ENCODE measurements at regions not wholly inside any gene's neighbourhood (a gene's known extent, or its start where the extent isn't known, plus 50 kb on each side); places are given as distances from the start of the nearest gene placed in this dataset.

DNA sequence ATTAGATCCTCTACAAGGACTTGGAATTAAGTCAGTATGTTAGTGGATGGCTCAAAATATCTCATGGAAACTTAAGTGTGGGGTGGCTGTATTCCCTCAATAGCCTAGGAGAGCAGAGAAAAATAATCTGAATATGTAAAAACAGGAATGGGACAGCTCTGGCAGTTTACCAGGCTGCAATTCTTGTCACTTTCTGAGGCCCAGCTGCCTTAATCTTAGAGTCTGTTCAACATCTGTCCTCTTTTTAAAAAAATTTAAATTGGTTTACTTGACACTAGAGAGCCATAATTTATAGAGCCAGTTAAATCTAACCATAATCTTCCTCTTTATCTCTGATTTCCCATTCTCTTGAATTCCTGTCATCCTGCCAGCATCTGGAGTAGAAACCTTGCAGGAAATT is 109.2 kb upstream of the CXCL13 start (continued):
- TF ChIP-seq, protein P1, sequence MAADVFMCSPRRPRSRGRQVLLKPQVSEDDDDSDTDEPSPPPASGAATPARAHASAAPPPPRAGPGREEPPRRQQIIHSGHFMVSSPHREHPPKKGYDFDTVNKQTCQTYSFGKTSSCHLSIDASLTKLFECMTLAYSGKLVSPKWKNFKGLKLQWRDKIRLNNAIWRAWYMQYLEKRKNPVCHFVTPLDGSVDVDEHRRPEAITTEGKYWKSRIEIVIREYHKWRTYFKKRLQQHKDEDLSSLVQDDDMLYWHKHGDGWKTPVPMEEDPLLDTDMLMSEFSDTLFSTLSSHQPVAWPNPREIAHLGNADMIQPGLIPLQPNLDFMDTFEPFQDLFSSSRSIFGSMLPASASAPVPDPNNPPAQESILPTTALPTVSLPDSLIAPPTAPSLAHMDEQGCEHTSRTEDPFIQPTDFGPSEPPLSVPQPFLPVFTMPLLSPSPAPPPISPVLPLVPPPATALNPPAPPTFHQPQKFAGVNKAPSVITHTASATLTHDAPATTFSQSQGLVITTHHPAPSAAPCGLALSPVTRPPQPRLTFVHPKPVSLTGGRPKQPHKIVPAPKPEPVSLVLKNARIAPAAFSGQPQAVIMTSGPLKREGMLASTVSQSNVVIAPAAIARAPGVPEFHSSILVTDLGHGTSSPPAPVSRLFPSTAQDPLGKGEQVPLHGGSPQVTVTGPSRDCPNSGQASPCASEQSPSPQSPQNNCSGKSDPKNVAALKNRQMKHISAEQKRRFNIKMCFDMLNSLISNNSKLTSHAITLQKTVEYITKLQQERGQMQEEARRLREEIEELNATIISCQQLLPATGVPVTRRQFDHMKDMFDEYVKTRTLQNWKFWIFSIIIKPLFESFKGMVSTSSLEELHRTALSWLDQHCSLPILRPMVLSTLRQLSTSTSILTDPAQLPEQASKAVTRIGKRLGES (CRISPR knock-in tag; IDR thresholded peaks at IDR 0.05; ENCODE audit: borderline replicate concordance), result no peak

DNA sequence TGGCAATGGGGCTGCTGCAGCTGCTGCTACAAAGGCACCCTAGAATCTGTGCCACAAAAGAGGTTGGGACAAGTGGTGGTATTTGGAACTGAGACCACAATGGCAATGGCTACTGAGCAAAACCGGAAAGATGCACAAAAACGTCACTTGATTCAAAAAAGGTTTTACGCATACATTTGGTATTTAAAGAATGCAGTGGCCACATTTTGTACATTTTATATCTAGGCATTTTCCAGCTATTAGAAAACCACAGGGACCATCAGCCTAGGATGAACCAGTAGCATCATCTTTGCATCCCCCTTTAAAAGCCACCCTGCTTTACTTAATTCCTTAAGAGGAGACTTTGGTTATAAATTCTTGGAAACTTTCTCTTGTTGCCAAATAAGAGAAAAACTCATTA is 104.8 kb upstream of the CXCL13 start:
- intact Hi-C loops (cut with micrococcal nuclease; ENCODE audit: unreplicated experiment), result no loop called here
- no TSS peak for BruUV-seq (replicated peaks)
- CTCF ChIA-PET (ENCODE audit: low intra/inter-chr PET ratio, low total read pairs), result no interaction called here

More for the DNA sequence above, 104.8 kb upstream of the CXCL13 start:
- no peaks in the 10 kb centered on the region for H3K79me2 ChIP-seq (ENCODE audit: insufficient read depth, low read length)
- no peak overlapping the region for H2AFZ ChIP-seq (ENCODE audit: low read length)
- in situ Hi-C loops (cut with HindIII; ENCODE audit: extremely low pct_ligation_motif_present, low pct_unique_long_range_greater_than_20kb), result no loop called here
- H3K4me3 ChIP-seq (replicated peaks in 1 of 3; ENCODE audit: insufficient read depth in 1 of 3, low read depth in 2 of 3, low read length in 3 of 3), result no peak overlapping the region
- H3K27ac ChIP-seq (ENCODE audit: extremely low read length, insufficient read depth, low read length), result no peak overlapping the region
- no peaks in the 10 kb centered on the region for H3K9me3 ChIP-seq (ENCODE audit: low read length)
- TF ChIP-seq, protein P2, sequence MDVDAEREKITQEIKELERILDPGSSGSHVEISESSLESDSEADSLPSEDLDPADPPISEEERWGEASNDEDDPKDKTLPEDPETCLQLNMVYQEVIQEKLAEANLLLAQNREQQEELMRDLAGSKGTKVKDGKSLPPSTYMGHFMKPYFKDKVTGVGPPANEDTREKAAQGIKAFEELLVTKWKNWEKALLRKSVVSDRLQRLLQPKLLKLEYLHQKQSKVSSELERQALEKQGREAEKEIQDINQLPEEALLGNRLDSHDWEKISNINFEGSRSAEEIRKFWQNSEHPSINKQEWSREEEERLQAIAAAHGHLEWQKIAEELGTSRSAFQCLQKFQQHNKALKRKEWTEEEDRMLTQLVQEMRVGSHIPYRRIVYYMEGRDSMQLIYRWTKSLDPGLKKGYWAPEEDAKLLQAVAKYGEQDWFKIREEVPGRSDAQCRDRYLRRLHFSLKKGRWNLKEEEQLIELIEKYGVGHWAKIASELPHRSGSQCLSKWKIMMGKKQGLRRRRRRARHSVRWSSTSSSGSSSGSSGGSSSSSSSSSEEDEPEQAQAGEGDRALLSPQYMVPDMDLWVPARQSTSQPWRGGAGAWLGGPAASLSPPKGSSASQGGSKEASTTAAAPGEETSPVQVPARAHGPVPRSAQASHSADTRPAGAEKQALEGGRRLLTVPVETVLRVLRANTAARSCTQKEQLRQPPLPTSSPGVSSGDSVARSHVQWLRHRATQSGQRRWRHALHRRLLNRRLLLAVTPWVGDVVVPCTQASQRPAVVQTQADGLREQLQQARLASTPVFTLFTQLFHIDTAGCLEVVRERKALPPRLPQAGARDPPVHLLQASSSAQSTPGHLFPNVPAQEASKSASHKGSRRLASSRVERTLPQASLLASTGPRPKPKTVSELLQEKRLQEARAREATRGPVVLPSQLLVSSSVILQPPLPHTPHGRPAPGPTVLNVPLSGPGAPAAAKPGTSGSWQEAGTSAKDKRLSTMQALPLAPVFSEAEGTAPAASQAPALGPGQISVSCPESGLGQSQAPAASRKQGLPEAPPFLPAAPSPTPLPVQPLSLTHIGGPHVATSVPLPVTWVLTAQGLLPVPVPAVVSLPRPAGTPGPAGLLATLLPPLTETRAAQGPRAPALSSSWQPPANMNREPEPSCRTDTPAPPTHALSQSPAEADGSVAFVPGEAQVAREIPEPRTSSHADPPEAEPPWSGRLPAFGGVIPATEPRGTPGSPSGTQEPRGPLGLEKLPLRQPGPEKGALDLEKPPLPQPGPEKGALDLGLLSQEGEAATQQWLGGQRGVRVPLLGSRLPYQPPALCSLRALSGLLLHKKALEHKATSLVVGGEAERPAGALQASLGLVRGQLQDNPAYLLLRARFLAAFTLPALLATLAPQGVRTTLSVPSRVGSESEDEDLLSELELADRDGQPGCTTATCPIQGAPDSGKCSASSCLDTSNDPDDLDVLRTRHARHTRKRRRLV (CRISPR knock-in tag; IDR thresholded peaks at IDR 0.05), result no peak
- no peak for TF ChIP-seq NBN (conservative IDR thresholded peaks at IDR 0.05)
- no peak for FAIRE-seq
- H3K9ac ChIP-seq (ENCODE audit: insufficient read depth, low read depth, low read length), result no peak overlapping the region
- H3K27me3 ChIP-seq (ENCODE audit: control insufficient read depth in 1 of 2, insufficient read depth in 2 of 2, low read length in 2 of 2), result no peaks in the 10 kb centered on the region
- no peak for ATAC-seq
- no peaks in the 10 kb centered on the region for H4K20me1 ChIP-seq (ENCODE audit: insufficient read depth, low read length)
- POLR2A ChIA-PET, result no interaction called here
- no peaks in the 10 kb centered on the region for H3K36me3 ChIP-seq (replicated peaks in 1 of 2; ENCODE audit: control insufficient read depth in 1 of 2, insufficient read depth in 2 of 2, low read length in 2 of 2)
- WGBS (ENCODE audit: low lambda C conversion rate), result 26% methylated on average over 3 of the region's 3 CpGs
- H3K4me2 ChIP-seq (ENCODE audit: low read depth, low read length), result no peak overlapping the region
- no peak for DNase-seq (ENCODE audit: low spot score)
- no peaks in the 10 kb centered on the region for H3K4me1 ChIP-seq (ENCODE audit: insufficient read depth, low read length)

All from HepG2 (cell line).